ENCODE measurements at regions not wholly inside any gene's neighbourhood (a gene's known extent, or its start where the extent isn't known, plus 50 kb on each side); places are given as distances from the start of the nearest gene placed in this dataset.

DNA sequence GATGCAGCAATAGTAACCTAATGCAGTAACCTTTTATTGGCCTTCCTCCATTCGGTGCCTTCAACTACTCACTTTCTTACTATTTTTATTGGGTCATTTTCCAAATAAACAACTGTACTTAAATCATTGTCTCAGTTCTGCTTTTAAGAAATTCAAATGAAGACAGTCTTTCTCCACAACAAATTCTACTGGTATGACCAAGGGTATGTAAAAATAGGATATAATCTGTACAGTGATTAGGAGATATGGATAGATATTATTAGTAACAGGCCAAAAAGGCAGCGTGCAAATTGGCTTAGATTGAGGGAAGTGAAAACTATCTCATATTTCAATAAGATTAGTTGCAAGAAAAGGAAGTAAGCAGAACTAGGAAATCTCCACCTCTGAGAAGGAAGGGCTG lies 177.4 kb upstream of the PPP1R2C start:
- ATAC-seq, result no peak
- TF ChIP-seq GLIS3 (CRISPR knock-in tag; IDR thresholded peaks at IDR 0.05) (no peak), ESRRG (CRISPR knock-in tag; IDR thresholded peaks at IDR 0.05) (no peak), SNAI2 (CRISPR knock-in tag; IDR thresholded peaks at IDR 0.05) (no peak), ZNF565 (CRISPR knock-in tag; conservative IDR thresholded peaks at IDR 0.05; ENCODE audit: low read depth) (no peak), ZFP3 (CRISPR knock-in tag; IDR thresholded peaks at IDR 0.05) (no peak), ZNF8 (CRISPR knock-in tag; IDR thresholded peaks at IDR 0.05) (no peak), ZFP30 (CRISPR knock-in tag; IDR thresholded peaks at IDR 0.05) (no peak), ZC3H10 (CRISPR knock-in tag; IDR thresholded peaks at IDR 0.05) (no peak), BACH2 (CRISPR knock-in tag; IDR thresholded peaks at IDR 0.05; ENCODE audit: borderline replicate concordance) (no peak), ARNTL (CRISPR knock-in tag; IDR thresholded peaks at IDR 0.05; ENCODE audit: borderline replicate concordance, low read depth) (no peak), TOX (CRISPR knock-in tag; IDR thresholded peaks at IDR 0.05; ENCODE audit: borderline replicate concordance) (no peak)
- TF ChIP-seq, protein P1, sequence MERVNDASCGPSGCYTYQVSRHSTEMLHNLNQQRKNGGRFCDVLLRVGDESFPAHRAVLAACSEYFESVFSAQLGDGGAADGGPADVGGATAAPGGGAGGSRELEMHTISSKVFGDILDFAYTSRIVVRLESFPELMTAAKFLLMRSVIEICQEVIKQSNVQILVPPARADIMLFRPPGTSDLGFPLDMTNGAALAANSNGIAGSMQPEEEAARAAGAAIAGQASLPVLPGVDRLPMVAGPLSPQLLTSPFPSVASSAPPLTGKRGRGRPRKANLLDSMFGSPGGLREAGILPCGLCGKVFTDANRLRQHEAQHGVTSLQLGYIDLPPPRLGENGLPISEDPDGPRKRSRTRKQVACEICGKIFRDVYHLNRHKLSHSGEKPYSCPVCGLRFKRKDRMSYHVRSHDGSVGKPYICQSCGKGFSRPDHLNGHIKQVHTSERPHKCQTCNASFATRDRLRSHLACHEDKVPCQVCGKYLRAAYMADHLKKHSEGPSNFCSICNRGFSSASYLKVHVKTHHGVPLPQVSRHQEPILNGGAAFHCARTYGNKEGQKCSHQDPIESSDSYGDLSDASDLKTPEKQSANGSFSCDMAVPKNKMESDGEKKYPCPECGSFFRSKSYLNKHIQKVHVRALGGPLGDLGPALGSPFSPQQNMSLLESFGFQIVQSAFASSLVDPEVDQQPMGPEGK (CRISPR knock-in tag; IDR thresholded peaks at IDR 0.05; ENCODE audit: borderline replicate concordance), result no peak
- TF ChIP-seq, protein P2, sequence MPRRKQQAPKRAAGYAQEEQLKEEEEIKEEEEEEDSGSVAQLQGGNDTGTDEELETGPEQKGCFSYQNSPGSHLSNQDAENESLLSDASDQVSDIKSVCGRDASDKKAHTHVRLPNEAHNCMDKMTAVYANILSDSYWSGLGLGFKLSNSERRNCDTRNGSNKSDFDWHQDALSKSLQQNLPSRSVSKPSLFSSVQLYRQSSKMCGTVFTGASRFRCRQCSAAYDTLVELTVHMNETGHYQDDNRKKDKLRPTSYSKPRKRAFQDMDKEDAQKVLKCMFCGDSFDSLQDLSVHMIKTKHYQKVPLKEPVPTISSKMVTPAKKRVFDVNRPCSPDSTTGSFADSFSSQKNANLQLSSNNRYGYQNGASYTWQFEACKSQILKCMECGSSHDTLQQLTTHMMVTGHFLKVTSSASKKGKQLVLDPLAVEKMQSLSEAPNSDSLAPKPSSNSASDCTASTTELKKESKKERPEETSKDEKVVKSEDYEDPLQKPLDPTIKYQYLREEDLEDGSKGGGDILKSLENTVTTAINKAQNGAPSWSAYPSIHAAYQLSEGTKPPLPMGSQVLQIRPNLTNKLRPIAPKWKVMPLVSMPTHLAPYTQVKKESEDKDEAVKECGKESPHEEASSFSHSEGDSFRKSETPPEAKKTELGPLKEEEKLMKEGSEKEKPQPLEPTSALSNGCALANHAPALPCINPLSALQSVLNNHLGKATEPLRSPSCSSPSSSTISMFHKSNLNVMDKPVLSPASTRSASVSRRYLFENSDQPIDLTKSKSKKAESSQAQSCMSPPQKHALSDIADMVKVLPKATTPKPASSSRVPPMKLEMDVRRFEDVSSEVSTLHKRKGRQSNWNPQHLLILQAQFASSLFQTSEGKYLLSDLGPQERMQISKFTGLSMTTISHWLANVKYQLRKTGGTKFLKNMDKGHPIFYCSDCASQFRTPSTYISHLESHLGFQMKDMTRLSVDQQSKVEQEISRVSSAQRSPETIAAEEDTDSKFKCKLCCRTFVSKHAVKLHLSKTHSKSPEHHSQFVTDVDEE (CRISPR knock-in tag; IDR thresholded peaks at IDR 0.05), result no peak
- TF ChIP-seq, protein P3, sequence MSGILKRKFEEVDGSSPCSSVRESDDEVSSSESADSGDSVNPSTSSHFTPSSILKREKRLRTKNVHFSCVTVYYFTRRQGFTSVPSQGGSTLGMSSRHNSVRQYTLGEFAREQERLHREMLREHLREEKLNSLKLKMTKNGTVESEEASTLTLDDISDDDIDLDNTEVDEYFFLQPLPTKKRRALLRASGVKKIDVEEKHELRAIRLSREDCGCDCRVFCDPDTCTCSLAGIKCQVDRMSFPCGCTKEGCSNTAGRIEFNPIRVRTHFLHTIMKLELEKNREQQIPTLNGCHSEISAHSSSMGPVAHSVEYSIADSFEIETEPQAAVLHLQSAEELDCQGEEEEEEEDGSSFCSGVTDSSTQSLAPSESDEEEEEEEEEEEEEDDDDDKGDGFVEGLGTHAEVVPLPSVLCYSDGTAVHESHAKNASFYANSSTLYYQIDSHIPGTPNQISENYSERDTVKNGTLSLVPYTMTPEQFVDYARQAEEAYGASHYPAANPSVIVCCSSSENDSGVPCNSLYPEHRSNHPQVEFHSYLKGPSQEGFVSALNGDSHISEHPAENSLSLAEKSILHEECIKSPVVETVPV (CRISPR knock-in tag; IDR thresholded peaks at IDR 0.05), result no peak
- TF ChIP-seq, protein P4, sequence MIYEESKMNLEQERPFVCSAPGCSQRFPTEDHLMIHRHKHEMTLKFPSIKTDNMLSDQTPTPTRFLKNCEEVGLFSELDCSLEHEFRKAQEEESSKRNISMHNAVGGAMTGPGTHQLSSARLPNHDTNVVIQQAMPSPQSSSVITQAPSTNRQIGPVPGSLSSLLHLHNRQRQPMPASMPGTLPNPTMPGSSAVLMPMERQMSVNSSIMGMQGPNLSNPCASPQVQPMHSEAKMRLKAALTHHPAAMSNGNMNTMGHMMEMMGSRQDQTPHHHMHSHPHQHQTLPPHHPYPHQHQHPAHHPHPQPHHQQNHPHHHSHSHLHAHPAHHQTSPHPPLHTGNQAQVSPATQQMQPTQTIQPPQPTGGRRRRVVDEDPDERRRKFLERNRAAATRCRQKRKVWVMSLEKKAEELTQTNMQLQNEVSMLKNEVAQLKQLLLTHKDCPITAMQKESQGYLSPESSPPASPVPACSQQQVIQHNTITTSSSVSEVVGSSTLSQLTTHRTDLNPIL (CRISPR knock-in tag; IDR thresholded peaks at IDR 0.05; ENCODE audit: low read depth), result no peak

DNA sequence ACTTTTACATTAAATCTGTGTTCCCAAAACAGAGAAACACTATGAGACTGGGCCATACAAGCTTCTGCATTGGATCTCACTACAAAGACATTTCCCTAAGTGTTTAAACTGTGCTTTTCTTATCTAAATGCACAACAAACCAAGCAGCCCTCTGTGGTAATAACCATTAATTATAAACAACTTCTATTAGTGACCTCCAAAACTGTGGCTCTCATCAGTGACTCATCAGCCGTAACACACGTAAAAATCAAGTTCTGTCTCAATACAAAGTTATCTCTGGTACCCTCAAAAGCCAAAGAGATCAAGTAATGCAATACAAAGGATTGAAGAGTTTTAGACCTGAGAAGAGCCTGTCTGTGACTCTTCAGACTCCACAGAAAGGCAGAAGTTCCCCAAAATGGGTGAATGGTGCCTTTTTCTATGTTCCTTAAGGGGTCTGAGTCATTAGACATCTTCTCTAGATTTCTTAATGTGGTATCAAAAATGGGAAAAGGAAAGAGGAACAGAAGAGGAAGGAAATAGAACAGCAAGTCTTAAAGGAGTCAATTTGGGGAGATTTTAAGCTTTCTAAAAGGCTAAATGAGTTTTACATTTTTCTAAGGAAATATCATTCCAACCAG lies 189.8 kb upstream of the PPP1R2C start:
- no peak for ATAC-seq

More for the DNA sequence above, 189.8 kb upstream of the PPP1R2C start:
- TF ChIP-seq OSR1 (CRISPR knock-in tag; IDR thresholded peaks at IDR 0.05) (no peak), ZFP3 (CRISPR knock-in tag; IDR thresholded peaks at IDR 0.05) (no peak), ISL1 (CRISPR knock-in tag; IDR thresholded peaks at IDR 0.05) (no peak), ARNTL (CRISPR knock-in tag; IDR thresholded peaks at IDR 0.05; ENCODE audit: borderline replicate concordance, low read depth) (no peak), ZNF8 (CRISPR knock-in tag; IDR thresholded peaks at IDR 0.05) (no peak), SNAI2 (CRISPR knock-in tag; IDR thresholded peaks at IDR 0.05) (no peak), ZNF565 (CRISPR knock-in tag; conservative IDR thresholded peaks at IDR 0.05; ENCODE audit: low read depth) (no peak), ZNF70 (CRISPR knock-in tag; IDR thresholded peaks at IDR 0.05) (no peak), RARB (CRISPR knock-in tag; IDR thresholded peaks at IDR 0.05) (no peak), PPARA (CRISPR knock-in tag; IDR thresholded peaks at IDR 0.05; ENCODE audit: borderline replicate concordance) (no peak)
- TF ChIP-seq, protein P4 (CRISPR knock-in tag; IDR thresholded peaks at IDR 0.05; ENCODE audit: low read depth), result no peak
- TF ChIP-seq, protein P3 (CRISPR knock-in tag; IDR thresholded peaks at IDR 0.05), result no peak
